Gastrocnemius medialis (tissue), 4 donors: ENCODE measurements at regions not wholly inside any gene's neighbourhood (a gene's known extent, or its start where the extent isn't known, plus 50 kb on each side); places are given as distances from the start of the nearest gene placed in this dataset.

Source experiments
- CTCF ChIP-seq, 5 experiments: fragments of 450-650 bp in 3 of 5; fragments of 200-600 bp in 2 of 5; sonication (generic) in 2 of 5; IDR thresholded peaks in 4 of 5; conservative IDR thresholded peaks in 1 of 5; 1 replicate in 4 of 5; 2 replicates in 1 of 5; pipeline ENCODE4 v1.5.1; 2016 to 2019; ENCODE audit warnings: antibody characterized with exemption in 5 of 5, mild to moderate bottlenecking in 3 of 5, moderate library complexity in 3 of 5
- POLR2A ChIP-seq, 2 donors: fragments of 450-650 bp; IDR thresholded peaks; one replicate each; pipeline ENCODE4 v1.6.1; 2017; ENCODE audit warnings: antibody characterized with exemption in 2 of 2, mild to moderate bottlenecking in 2 of 2, moderate library complexity in 2 of 2

DNA sequence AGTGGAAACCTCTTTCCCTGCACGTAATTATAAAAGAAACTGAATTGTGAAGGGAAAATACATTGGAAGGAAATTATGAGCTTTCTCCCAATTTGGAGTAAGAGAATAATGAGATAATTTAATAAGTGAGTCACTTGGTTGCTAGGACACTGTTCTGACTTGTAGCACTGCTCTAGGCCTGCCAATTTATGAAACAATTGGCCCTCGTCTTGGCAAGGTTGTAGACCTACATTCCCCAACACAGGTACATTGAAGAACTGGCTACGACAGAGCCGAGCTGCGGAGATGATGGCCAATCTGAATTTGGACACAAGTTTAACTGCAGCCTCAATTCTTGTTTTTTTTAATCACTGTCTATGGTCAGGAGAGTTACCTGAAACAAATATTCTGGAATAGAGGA, 674.1 kb downstream of the MECOM start:
- TF ChIP-seq CTCF (IDR thresholded peaks at IDR 0.05 in 4 of 5, conservative IDR thresholded peaks at IDR 0.05 in 1 of 5) (no peak), POLR2A (IDR thresholded peaks at IDR 0.05) (no peak)
